DMS79 (cell line): ENCODE measurements at regions not wholly inside any gene's neighbourhood (a gene's known extent, or its start where the extent isn't known, plus 50 kb on each side); places are given as distances from the start of the nearest gene placed in this dataset.
"Not testable (repeated sequence)": the region's sequence is repeated elsewhere in the genome, so short reads cannot be mapped to it uniquely, and the experiment has no call there.

Experiments
- DNase-seq: peaks from one replicate; lab custom pipeline; 2025; lab: John Stamatoyannopoulos, UW

- DNase-seq = no peak
Observed at GRCh38 chr7:17396692-17397091, 98.2 kb downstream of the AHR start.

GRCh38 chr7:17401791-17402627 is 103.6 kb downstream of the AHR start:
- no peak for DNase-seq

GRCh38 chr7:17402628-17403278 is 104.3 kb downstream of the AHR start:
- no peak for DNase-seq

DNA sequence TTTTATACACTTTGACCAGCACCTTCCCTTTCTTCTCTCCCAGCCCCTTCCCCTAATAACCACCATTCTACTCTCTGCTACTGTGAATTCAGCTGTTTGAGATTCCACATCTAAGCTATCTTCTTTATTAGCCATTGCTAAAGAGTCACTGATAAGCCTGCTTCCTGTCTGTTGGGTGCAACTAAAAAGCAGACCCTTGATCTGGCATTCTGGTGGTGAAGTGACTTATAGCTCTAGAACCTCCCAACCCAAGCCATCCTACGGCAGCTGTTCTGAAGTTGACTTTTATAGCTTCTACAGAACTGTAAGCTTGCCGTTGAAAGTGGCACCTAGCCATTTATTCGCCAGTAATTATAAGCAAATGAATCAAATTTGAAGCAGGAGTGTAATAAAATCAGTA is 105.6 kb downstream of the AHR start:
- no peak for DNase-seq

DNA sequence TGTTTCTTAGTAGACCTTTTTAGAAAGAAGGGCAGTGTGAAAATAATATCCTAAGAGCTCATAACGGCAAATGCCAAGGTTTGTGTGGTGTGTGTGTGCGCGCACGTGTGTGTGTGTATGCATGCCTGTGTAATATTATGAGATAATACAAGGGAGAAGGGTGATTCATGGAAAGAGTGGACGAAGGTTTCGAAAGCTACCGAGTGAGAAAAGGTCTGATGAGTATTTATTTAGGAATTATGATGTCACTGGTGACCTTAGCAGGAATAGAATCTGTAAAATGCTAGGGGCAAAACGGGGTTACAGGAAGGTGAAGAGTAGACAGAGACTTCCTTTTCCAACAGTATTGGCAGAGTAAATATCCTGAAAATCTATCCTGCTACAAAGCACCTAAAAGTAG is 107.3 kb downstream of the AHR start:
- no peak for DNase-seq

DNA sequence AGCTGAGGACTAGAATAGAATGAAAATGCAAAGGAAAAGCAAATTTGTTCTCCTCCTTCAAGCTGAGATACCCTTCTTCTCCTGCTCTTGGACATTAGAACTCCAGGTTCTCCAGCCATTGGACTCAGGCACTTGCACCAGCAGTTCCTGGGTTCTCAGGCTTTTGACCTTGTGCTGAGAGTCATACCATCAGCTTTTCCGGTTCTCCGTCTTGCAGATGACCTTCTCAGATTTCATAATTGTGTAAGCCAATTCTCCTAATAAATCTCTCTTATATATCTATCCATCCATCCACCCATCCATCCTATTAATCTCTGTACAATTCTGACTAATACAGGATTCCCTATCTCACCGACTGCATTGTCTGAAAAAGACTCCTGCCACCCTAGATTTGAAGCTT is 108.3 kb downstream of the AHR start:
- no peak for DNase-seq

DNA sequence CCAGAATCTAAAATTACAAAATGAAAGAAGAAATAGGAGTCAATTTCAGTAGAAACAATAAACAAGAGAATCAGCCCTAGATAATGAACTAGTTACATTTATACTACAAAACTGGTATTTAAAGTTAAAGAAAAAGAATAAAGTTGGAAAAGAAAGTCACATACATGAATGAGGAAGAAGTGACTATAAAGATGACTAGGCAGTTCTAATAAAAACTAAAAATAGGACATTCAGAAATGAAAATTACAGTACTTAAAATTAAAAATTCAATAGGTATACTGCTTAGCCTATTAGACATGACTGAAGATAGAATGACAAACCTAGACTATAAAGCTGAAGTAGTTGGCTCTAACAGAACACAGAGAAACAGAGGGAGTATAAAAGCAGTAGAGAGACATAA is 108.8 kb downstream of the AHR start:
- DNase-seq = no peak

GRCh38 chr7:17408245-17408903 is 109.9 kb downstream of the AHR start:
- DNase-seq = no peak

- DNase-seq = no peak
Observed at GRCh38 chr7:17408904-17409290, 110.4 kb downstream of the AHR start.

GRCh38 chr7:17411922-17412321 is 113.5 kb downstream of the AHR start:
- no peak for DNase-seq

DNA sequence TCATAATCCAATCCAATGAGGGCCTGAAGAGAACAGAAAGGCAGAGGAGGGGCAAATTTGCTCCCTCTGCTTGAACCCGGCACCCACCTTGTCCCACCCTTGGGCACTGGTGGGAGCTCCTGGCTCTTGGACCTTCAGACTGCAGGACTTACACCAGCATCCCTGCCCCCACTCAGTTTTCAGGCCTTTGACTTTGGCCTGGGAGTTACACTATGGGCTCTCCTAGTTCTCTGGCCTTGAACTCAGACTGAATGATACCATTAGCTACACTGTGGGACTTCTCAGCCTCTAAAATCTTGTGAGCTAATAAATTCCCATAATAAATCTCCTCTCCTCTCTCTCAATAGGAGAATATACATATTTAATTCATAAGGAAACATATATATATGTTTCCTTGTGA is 114.4 kb downstream of the AHR start:
- DNase-seq = no peak

GRCh38 chr7:17415955-17416354 is 117.5 kb downstream of the AHR start:
- DNase-seq = no peak

DNA sequence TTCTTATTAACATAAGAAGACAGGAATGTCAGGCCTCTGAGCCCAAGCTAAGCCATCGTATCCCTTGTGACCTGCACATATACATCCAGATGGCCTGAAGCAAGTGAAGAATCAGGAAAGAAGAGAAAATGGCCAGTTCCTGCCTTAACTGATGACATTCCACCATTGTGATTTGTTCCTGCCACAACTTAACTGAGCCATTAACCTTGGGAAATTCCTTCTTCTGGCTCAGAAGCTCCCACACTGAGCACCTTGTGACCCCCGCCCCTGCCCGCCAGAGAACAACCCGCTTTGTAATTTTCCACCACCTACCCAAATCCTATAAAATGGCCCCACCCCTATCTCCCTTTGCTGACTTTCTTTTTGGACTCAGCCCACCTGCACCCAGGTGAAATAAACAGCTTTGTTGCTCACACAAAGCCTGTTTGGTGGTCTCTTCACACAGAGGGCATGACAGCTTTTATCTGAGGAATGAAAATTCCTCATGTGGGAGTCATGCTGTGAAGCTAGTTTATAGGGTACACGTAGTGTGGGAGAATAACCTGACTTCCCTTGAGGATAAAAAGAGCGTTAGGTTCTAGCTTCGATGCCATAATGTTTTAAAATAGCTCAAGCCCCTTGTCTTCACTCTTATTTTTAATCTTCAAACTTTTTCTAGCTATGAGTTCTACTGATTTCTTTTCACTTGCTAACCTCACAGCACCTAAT is 122.0 kb downstream of the AHR start:
- DNase-seq = not testable (repeated sequence)

- no peak for DNase-seq
Observed at GRCh38 chr7:17421941-17422340, 123.5 kb downstream of the AHR start.

DNA sequence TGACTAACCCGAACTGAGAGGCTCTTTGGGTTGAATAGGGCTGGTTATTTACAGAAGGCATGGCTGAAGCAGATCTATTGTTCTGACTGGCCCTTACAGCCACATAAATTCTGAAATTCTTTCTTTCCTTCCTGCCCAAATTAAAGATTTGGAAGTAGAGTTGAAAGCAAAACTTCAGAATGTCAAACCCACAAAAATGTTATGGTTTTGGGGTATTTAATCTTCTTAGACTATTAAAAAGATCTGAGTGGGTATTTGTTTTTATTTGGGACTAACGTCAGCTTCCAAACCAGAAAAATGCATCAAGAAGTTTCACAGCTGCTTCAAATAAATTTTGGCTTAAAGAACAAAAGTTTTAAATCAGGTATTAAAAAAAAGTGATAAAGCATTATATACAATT is 124.5 kb downstream of the AHR start:
- DNase-seq = no peak

DNA sequence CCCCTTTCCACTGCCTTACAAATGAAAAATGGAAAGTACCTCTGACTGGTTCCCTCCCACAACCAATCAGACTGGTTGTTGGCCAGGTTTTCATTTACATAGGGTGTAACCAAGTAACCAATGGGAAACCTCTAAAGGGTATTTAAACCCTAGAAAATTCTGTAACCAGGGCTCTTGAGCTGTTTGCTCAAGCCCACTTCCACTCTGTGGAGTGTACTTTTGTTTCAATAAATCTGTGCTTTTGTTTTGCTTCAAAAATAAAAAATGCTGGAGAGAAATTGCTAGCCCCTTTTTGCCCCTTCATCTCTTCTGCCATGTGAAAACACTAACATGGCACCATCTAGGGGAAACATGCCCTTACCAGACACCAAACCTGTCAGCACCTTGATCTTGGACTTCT is 129.5 kb downstream of the AHR start:
- DNase-seq = no peak

GRCh38 chr7:17429579-17429978 is 131.1 kb downstream of the AHR start:
- DNase-seq = no peak

DNA sequence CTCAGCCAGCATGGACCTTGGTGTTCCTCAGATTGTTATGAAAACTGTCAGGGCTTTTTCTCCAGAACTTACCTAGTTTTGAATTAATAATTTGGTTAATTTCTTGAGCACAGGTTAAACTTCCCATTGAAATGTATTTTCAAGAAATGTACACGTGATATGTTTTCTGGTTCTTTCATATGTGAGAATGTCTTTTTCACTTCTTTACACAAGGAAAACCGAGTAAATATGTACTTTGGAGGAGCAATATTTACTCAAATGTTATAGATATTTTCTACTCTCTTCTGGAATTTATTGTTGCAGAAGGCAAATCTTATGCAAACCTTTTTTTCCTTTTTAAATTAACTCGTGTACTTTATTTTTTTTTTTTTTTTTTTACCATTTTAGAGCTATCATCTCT is 134.3 kb downstream of the AHR start:
- DNase-seq = no peak

DNA sequence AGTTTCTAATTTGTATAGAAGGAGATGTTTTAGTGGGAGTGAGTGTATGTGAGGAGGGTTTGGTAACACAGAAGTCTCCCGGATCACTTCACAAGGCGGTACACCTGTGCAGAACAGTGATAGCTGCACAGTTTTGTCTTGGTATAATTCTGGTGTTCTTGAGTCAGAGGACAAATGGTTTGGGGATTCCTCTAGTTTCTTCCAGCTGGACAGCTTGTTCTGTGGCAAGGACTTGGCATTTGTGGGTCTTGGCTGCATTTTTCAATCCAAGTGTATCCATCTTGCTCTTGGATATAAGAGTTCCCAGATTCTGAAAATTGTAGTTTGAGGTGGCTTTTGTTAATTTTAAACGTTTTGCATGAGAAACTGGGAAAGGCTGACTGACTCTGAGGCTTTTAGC is 135.7 kb downstream of the AHR start:
- no peak for DNase-seq

GRCh38 chr7:17434841-17435692 is 136.6 kb downstream of the AHR start:
- peak; percentile 34 for DNase-seq

- DNase-seq = no peak
Observed at GRCh38 chr7:17436126-17436525, 137.7 kb downstream of the AHR start.

- DNase-seq = no peak
Observed at GRCh38 chr7:17437586-17437985, 139.1 kb downstream of the AHR start.
